Hepatocyte (in vitro differentiated cells): ENCODE measurements at regions not wholly inside any gene's neighbourhood (a gene's known extent, or its start where the extent isn't known, plus 50 kb on each side); places are given as distances from the start of the nearest gene placed in this dataset.
A peak's percentile ranks its signal among the peaks of the same experiment; 100 is the strongest.

ENCODE experiments used
- DNase-seq: peaks from one replicate; pipeline ENCODE4 v3.0.0-alpha.2; 2016; ENCODE audit warnings: low spot score
- H2AFZ ChIP-seq: fragments of 200-600 bp; sonication (generic); 2 replicates; pipeline ENCODE4 v1.6.0; 2016; ENCODE audit warnings: antibody characterized with exemption, mild to moderate bottlenecking
- H3K27ac ChIP-seq: fragments of 200-600 bp; sonication (generic); 2 replicates; pipeline ENCODE4 v1.5.1; 2016; ENCODE audit warnings: mild to moderate bottlenecking
- H3K27me3 ChIP-seq: fragments of 200-600 bp; sonication (generic); 2 replicates; pipeline ENCODE4 v1.6.1; 2016
- H3K36me3 ChIP-seq: fragments of 200-600 bp; sonication (generic); replicated peaks from 2 replicates; pipeline ENCODE4 v1.5.1; 2016; ENCODE audit warnings: low read depth; ENCODE audit not compliant: insufficient read depth
- H3K4me1 ChIP-seq: fragments of 200-600 bp; sonication (generic); 2 replicates; pipeline ENCODE4 v1.5.1; 2016; ENCODE audit warnings: mild to moderate bottlenecking, moderate library complexity; ENCODE audit not compliant: insufficient read depth
- H3K4me2 ChIP-seq: fragments of 200-600 bp; sonication (generic); 2 replicates; pipeline ENCODE4 v1.6.0; 2016
- H3K4me3 ChIP-seq: fragments of 200-600 bp; sonication (generic); 2 replicates; pipeline ENCODE4 v1.5.1; 2016; ENCODE audit warnings: mild to moderate bottlenecking
- H3K79me2 ChIP-seq: fragments of 200-600 bp; sonication (generic); 2 replicates; pipeline ENCODE4 v1.6.0; 2017; ENCODE audit warnings: mild to moderate bottlenecking
- H3K9me2 ChIP-seq: fragments of 200-600 bp; sonication (generic); replicated peaks from 2 replicates; pipeline ENCODE4 v1.6.0; 2017; ENCODE audit warnings: mild to moderate bottlenecking; ENCODE audit not compliant: insufficient read depth
- H3K9me3 ChIP-seq: fragments of 200-600 bp; sonication (generic); 2 replicates; pipeline ENCODE4 v1.5.1; 2016; ENCODE audit warnings: low read depth, mild to moderate bottlenecking
- H4K20me1 ChIP-seq: fragments of 200-600 bp; sonication (generic); 2 replicates; pipeline ENCODE4 v1.6.0; 2016; ENCODE audit warnings: mild to moderate bottlenecking; ENCODE audit not compliant: insufficient read depth, poor library complexity, severe bottlenecking
- CTCF ChIP-seq: fragments of 200-600 bp; sonication (generic); IDR thresholded peaks from 2 replicates; pipeline ENCODE4 v1.5.1; 2016; ENCODE audit warnings: antibody characterized with exemption, mild to moderate bottlenecking; ENCODE audit not compliant: poor library complexity
- EZH2 ChIP-seq: fragments of 200-600 bp; sonication (generic); IDR thresholded peaks from 2 replicates; pipeline ENCODE4 v1.6.1; 2016; ENCODE audit warnings: antibody characterized with exemption, mild to moderate bottlenecking, borderline replicate concordance
- EZH2phosphoT487 ChIP-seq: fragments of 200-600 bp; sonication (generic); IDR thresholded peaks from one replicate; pipeline ENCODE4 v1.6.1; 2018; ENCODE audit warnings: antibody characterized with exemption, mild to moderate bottlenecking, low read depth, moderate library complexity; ENCODE audit not compliant: unreplicated experiment, severe bottlenecking
- WGBS: methylation state at CpG from one replicate; pipeline ENCODE4 v1.1.6; 2016; ENCODE audit warnings: low lambda C conversion rate; ENCODE audit errors: missing lambda C conversion rate; 5-methylcytosine and 5-hydroxymethylcytosine counted together

- Histone ChIP-seq H3K4me2 (peak overlapping the region; percentile 42), H4K20me1 (no peaks in the 10 kb centered on the region), H3K9me2 (no peaks in the 10 kb centered on the region), H3K27me3 (no peaks in the 10 kb centered on the region), H3K4me1 (peaks cover 39% of the 10 kb centered on the region), H3K79me2 (no peaks in the 10 kb centered on the region), H3K27ac (peak overlapping the region; percentile 81), H3K36me3 (no peaks in the 10 kb centered on the region), H3K9me3 (no peaks in the 10 kb centered on the region), H2AFZ (peak overlapping the region; percentile 24), H3K4me3 (no peak overlapping the region)
- TF ChIP-seq EZH2 (no peak), EZH2phosphoT487 (no peak), CTCF (peak; percentile 10)
- peak; percentile 76 for DNase-seq
- 41% methylated on average over 12 of the region's 12 CpGs for WGBS
These were observed 202.6 kb upstream of the ID2 start for GRCh38 chr2:8479298-8479697.

GRCh38 chr2:8480915-8481314 lies 200.9 kb upstream of the ID2 start:
- Histone ChIP-seq H3K4me1 (peaks cover 34% of the 10 kb centered on the region), H3K4me2 (no peak overlapping the region), H4K20me1 (no peaks in the 10 kb centered on the region), H3K36me3 (no peaks in the 10 kb centered on the region), H3K4me3 (no peak overlapping the region), H3K27me3 (no peaks in the 10 kb centered on the region), H3K27ac (no peak overlapping the region), H3K79me2 (no peaks in the 10 kb centered on the region), H3K9me2 (no peaks in the 10 kb centered on the region), H3K9me3 (no peaks in the 10 kb centered on the region), H2AFZ (no peak overlapping the region)
- no peak for DNase-seq
- TF ChIP-seq CTCF = no peak
- no peak for TF ChIP-seq EZH2
- TF ChIP-seq EZH2phosphoT487 = no peak
- 60% methylated on average over 5 of the region's 5 CpGs for WGBS

- no peak for TF ChIP-seq EZH2
- TF ChIP-seq EZH2phosphoT487 = no peak
- no peak for TF ChIP-seq CTCF
- WGBS = 86% methylated on average over 6 of the region's 6 CpGs
These were observed 200.3 kb upstream of the ID2 start for GRCh38 chr2:8481463-8482009.

More at GRCh38 chr2:8481463-8482009, 200.3 kb upstream of the ID2 start:
- no peaks in the 10 kb centered on the region for H3K36me3 ChIP-seq
- H3K4me3 ChIP-seq = no peak overlapping the region
- H3K9me3 ChIP-seq = no peaks in the 10 kb centered on the region
- no peaks in the 10 kb centered on the region for H4K20me1 ChIP-seq
- no peaks in the 10 kb centered on the region for H3K9me2 ChIP-seq
- no peak overlapping the region for H2AFZ ChIP-seq
- no peak overlapping the region for H3K27ac ChIP-seq
- H3K4me1 ChIP-seq = peaks cover 28% of the 10 kb centered on the region
- no peak overlapping the region for H3K4me2 ChIP-seq
- H3K79me2 ChIP-seq = no peaks in the 10 kb centered on the region
- DNase-seq = no peak
- no peaks in the 10 kb centered on the region for H3K27me3 ChIP-seq
